ENCODE measurements at regions not wholly inside any gene's neighbourhood (a gene's known extent, or its start where the extent isn't known, plus 50 kb on each side); places are given as distances from the start of the nearest gene placed in this dataset.
"Not testable (repeated sequence)": the region's sequence is repeated elsewhere in the genome, so short reads cannot be mapped to it uniquely, and the experiment has no call there.

DNA sequence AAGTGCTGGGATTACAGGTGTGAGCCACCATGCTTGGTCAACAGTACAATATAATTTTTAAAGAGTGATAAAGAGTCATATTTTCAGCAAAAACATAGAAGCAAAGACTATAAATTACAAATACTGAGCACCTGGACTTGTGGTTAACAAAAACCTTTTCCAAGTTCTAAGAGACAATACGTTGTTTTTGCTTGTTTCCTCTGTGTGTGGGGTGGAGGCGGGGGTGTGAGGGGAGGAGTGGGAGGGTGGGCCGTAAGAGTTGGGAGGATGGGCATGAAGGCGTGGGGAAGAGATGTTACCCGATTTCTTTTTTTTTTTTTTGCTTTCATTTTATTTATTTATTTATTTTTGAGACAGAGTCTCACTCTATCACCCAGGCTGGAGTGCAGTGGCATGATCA lies 78.0 kb upstream of the WIPF1 start:
- no peak for DNase-seq
- intact Hi-C loops (cut with DNase I): no loop called here
- no peaks in the 10 kb centered on the region for H3K4me1 ChIP-seq

DNA sequence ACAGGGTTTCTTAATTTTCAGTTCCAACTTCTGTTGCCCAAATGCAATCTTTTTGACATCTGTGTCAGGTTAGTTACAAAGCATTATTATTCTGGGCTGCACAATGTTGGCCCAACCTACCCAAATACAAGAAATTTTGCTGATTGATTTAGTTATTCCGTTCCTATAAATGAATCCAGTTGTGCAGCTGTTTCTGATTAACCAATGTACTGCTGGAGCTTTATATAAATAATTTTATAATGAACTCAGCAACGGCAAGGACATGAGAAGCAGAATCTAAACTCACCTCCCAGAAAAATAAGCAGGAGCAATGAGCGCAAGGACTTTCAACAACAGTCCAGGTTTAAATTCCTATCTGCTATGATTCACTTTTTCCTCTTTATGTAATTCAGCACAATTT lies 76.3 kb upstream of the WIPF1 start:
- DNase-seq (no peak), ATAC-seq (no peak)
- H3K27ac ChIP-seq: no peak overlapping the region
- intact Hi-C loops (cut with DNase I): no loop called here
- no peak overlapping the region for H3K4me3 ChIP-seq
- H3K9me3 ChIP-seq: no peaks in the 10 kb centered on the region
- TF ChIP-seq, protein P1, sequence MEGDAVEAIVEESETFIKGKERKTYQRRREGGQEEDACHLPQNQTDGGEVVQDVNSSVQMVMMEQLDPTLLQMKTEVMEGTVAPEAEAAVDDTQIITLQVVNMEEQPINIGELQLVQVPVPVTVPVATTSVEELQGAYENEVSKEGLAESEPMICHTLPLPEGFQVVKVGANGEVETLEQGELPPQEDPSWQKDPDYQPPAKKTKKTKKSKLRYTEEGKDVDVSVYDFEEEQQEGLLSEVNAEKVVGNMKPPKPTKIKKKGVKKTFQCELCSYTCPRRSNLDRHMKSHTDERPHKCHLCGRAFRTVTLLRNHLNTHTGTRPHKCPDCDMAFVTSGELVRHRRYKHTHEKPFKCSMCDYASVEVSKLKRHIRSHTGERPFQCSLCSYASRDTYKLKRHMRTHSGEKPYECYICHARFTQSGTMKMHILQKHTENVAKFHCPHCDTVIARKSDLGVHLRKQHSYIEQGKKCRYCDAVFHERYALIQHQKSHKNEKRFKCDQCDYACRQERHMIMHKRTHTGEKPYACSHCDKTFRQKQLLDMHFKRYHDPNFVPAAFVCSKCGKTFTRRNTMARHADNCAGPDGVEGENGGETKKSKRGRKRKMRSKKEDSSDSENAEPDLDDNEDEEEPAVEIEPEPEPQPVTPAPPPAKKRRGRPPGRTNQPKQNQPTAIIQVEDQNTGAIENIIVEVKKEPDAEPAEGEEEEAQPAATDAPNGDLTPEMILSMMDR (IDR thresholded peaks at IDR 0.05): no peak
- H3K4me1 ChIP-seq: no peaks in the 10 kb centered on the region
- H3K36me3 ChIP-seq: no peaks in the 10 kb centered on the region
- H3K27me3 ChIP-seq: no peaks in the 10 kb centered on the region

More for the DNA sequence above, 78.0 kb upstream of the WIPF1 start:
- no peak for ATAC-seq
- Histone ChIP-seq H3K36me3 (no peaks in the 10 kb centered on the region), H3K27me3 (no peaks in the 10 kb centered on the region), H3K9me3 (no peaks in the 10 kb centered on the region), H3K4me3 (no peak overlapping the region), H3K27ac (no peak overlapping the region)
- TF ChIP-seq, protein P1 (IDR thresholded peaks at IDR 0.05): no peak

DNA sequence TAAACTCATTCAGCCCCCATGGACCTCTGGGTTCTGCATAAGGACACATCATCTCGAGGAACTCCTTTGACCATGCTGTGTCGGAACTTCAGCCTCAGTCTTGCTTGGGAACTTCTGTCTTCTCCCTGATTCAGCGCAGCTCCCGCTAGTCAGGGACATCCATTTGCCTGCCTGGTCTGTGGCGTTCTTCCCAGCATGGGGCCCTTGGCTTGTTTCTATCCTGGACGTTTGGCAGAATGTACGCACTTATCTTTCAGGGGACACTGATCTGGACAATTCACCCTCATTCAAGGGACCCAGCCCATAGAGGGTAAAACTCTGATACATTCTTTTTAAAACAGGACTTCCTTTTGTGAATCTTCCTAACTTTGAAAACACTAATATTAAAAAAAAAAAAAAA lies 75.8 kb upstream of the WIPF1 start:
- no peak for ATAC-seq
- TF ChIP-seq, protein P1 (IDR thresholded peaks at IDR 0.05): no peak
- intact Hi-C loops (cut with DNase I): no loop called here
- Histone ChIP-seq H3K4me1 (no peaks in the 10 kb centered on the region), H3K9me3 (no peaks in the 10 kb centered on the region), H3K27ac (no peak overlapping the region), H3K4me3 (no peak overlapping the region), H3K27me3 (no peaks in the 10 kb centered on the region), H3K36me3 (no peaks in the 10 kb centered on the region)
- DNase-seq: no peak

GRCh38 chr2:174671532-174671931 lies 73.9 kb upstream of the WIPF1 start:
- H3K4me3 ChIP-seq; H3K36me3 ChIP-seq; H3K27me3 ChIP-seq; DNase-seq; H3K27ac ChIP-seq; intact Hi-C loops (cut with DNase I); H3K9me3 ChIP-seq; ATAC-seq: not testable (repeated sequence)
- peaks cover 16% of the 10 kb centered on the region for H3K4me1 ChIP-seq

DNA sequence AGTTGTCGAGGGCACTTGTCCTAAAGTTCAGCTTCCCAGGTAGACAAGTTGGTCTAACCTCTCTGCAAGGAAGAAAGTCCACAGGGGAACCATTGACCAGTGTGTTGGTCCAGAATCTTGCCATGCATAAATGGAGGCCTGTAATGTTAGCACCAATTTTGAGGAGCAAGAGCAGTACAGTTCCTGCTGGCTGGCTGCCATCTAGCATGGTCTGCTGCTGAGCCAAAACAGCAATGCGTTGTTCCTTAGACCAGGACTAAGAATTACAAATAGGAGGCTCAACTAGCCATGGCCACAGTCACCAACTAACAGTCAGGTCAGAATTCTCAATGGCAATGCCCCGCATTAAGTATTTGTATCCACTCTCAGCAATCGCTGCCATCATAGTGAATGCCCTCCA lies 72.8 kb upstream of the WIPF1 start:
- no peaks in the 10 kb centered on the region for H3K27me3 ChIP-seq
- H3K36me3 ChIP-seq: no peaks in the 10 kb centered on the region
- intact Hi-C loops (cut with DNase I): no loop called here
- no peak for ATAC-seq
- H3K9me3 ChIP-seq: no peaks in the 10 kb centered on the region
- TF ChIP-seq, protein P1 (IDR thresholded peaks at IDR 0.05): no peak
- no peak for DNase-seq
- peaks cover 18% of the 10 kb centered on the region for H3K4me1 ChIP-seq
- no peak overlapping the region for H3K4me3 ChIP-seq
- no peak overlapping the region for H3K27ac ChIP-seq

DNA sequence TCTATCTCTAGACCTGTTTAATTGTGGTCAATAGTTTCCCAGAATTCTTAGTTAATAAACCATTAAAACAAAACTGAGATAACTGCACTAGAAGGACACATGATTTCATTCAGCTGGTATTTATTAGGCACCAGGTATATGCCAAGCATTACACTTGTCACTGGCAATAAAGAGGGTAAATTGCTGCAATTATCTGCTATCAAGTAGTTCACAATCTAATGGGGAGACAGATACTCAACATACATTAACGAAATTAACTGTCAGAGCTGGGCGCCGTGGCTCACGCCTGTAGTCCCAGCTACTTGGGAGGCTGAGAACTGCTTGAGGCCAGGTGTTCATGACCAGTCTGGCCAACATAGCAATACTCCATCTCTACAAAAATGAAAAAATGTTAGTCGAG lies 71.7 kb upstream of the WIPF1 start:
- H3K27me3 ChIP-seq: no peaks in the 10 kb centered on the region
- no peak overlapping the region for H3K27ac ChIP-seq
- ATAC-seq (no peak), DNase-seq (no peak)
- TF ChIP-seq, protein P1 (IDR thresholded peaks at IDR 0.05): no peak
- no peaks in the 10 kb centered on the region for H3K36me3 ChIP-seq
- no peak overlapping the region for H3K4me3 ChIP-seq
- H3K4me1 ChIP-seq: peaks cover 18% of the 10 kb centered on the region
- no peaks in the 10 kb centered on the region for H3K9me3 ChIP-seq
- intact Hi-C loops (cut with DNase I): no loop called here
